ENCODE measurements at regions not wholly inside any gene's neighbourhood (a gene's known extent, or its start where the extent isn't known, plus 50 kb on each side); places are given as distances from the start of the nearest gene placed in this dataset.

GRCh38 chr1:187870552-187870951, 1041.8 kb downstream of the PLA2G4A start:
- peaks cover 12% of the 10 kb centered on the region for H3K9me3 Mint-ChIP-seq
- no peaks in the 10 kb centered on the region for H3K36me3 Mint-ChIP-seq
- no peaks in the 10 kb centered on the region for H3K27me3 Mint-ChIP-seq
- no peaks in the 10 kb centered on the region for H3K4me1 Mint-ChIP-seq
- H3K4me3 Mint-ChIP-seq, result no peak overlapping the region
- H3K27ac Mint-ChIP-seq, result no peak overlapping the region

GRCh38 chr1:187871177-187871845, 1042.6 kb downstream of the PLA2G4A start:
- no peaks in the 10 kb centered on the region for H3K4me1 Mint-ChIP-seq
- no peak overlapping the region for H3K4me3 Mint-ChIP-seq
- H3K27me3 Mint-ChIP-seq, result no peaks in the 10 kb centered on the region
- no peak overlapping the region for H3K27ac Mint-ChIP-seq
- peaks cover 12% of the 10 kb centered on the region for H3K9me3 Mint-ChIP-seq
- no peaks in the 10 kb centered on the region for H3K36me3 Mint-ChIP-seq

DNA sequence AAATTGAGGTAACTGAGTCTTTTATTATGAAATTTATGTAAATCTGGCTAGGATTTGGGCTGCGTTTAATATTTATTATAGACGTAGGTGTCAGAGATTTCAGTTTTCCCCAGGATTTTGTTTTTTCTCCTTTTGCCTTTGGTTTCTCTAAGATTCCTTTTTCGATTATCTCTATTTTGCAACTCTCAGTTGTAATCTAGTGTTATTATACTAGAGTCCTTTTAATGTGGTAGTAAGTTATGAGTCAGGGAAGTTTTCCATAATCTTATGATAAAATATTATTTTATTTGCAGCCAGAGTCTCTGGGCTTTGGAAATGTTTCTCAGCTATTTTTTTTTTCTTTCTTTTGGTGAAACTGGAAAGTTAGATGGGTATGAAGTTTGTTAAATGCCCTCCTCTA, 1043.8 kb downstream of the PLA2G4A start:
- Mint-ChIP-seq H3K27me3 (no peaks in the 10 kb centered on the region), H3K4me3 (no peak overlapping the region), H3K27ac (no peak overlapping the region), H3K9me3 (peaks cover 12% of the 10 kb centered on the region), H3K4me1 (no peaks in the 10 kb centered on the region), H3K36me3 (no peaks in the 10 kb centered on the region)

GRCh38 chr1:187873126-187873525, 1044.4 kb downstream of the PLA2G4A start:
- H3K4me1 Mint-ChIP-seq, result no peaks in the 10 kb centered on the region
- no peaks in the 10 kb centered on the region for H3K27me3 Mint-ChIP-seq
- H3K27ac Mint-ChIP-seq, result no peak overlapping the region
- no peak overlapping the region for H3K4me3 Mint-ChIP-seq
- peaks cover 12% of the 10 kb centered on the region for H3K9me3 Mint-ChIP-seq
- no peaks in the 10 kb centered on the region for H3K36me3 Mint-ChIP-seq

- Mint-ChIP-seq H3K36me3 (no peaks in the 10 kb centered on the region), H3K27ac (no peak overlapping the region), H3K4me3 (no peak overlapping the region), H3K9me3 (peaks cover 12% of the 10 kb centered on the region), H3K4me1 (no peaks in the 10 kb centered on the region), H3K27me3 (no peaks in the 10 kb centered on the region)
Observed at GRCh38 chr1:187876775-187877174, 1048.0 kb downstream of the PLA2G4A start.

DNA sequence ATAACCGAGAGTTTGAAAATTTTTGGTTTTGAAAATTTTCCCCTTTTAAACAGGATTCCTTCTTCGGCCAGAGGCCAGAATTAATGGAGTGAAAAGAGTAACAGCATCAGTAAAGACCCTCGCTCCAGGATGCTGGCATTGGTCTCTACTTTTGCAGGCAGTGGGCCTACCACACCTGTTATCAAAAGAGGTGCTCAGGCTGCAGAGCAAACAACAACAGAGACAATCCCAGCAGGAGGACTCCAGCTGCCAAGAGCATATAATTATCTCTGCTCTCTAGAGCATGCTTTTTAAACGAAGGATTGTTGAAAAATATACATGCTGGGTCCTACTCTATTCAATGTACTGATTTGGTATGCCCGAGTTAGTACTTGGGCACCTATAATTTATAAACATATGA, 1048.5 kb downstream of the PLA2G4A start:
- no peaks in the 10 kb centered on the region for H3K36me3 Mint-ChIP-seq
- H3K27ac Mint-ChIP-seq, result no peak overlapping the region
- peaks cover 9% of the 10 kb centered on the region for H3K9me3 Mint-ChIP-seq
- H3K27me3 Mint-ChIP-seq, result no peaks in the 10 kb centered on the region
- H3K4me3 Mint-ChIP-seq, result no peak overlapping the region
- no peaks in the 10 kb centered on the region for H3K4me1 Mint-ChIP-seq

GRCh38 chr1:187878883-187879282, 1050.1 kb downstream of the PLA2G4A start:
- no peaks in the 10 kb centered on the region for H3K27me3 Mint-ChIP-seq
- H3K9me3 Mint-ChIP-seq, result peaks cover 5% of the 10 kb centered on the region
- H3K36me3 Mint-ChIP-seq, result no peaks in the 10 kb centered on the region
- no peak overlapping the region for H3K27ac Mint-ChIP-seq
- H3K4me1 Mint-ChIP-seq, result no peaks in the 10 kb centered on the region
- no peak overlapping the region for H3K4me3 Mint-ChIP-seq

DNA sequence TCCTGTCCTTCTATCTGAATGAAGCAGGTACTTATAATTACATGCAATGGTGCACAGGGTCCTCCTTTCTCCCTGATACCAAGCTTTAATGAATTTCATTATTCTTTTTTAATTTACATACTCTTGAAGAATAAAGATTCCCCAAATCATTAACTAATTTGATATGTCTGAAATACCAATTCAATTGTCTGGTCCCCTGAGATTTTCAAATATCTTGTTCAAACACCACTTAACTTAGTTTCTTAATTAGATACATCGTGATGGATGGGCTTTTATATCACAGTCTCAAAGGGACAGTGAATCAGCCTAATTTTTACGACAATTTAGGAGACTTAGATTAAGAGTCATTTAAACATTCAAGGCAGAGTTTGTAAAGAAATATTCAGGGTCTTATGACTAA, 1054.6 kb downstream of the PLA2G4A start:
- Mint-ChIP-seq H3K27me3 (no peaks in the 10 kb centered on the region), H3K4me1 (no peaks in the 10 kb centered on the region), H3K27ac (no peak overlapping the region), H3K4me3 (no peak overlapping the region), H3K36me3 (no peaks in the 10 kb centered on the region), H3K9me3 (no peaks in the 10 kb centered on the region)

GRCh38 chr1:187891993-187892682, 1063.4 kb downstream of the PLA2G4A start:
- H3K36me3 Mint-ChIP-seq, result no peaks in the 10 kb centered on the region
- H3K9me3 Mint-ChIP-seq, result no peaks in the 10 kb centered on the region
- no peaks in the 10 kb centered on the region for H3K4me1 Mint-ChIP-seq
- H3K4me3 Mint-ChIP-seq, result no peak overlapping the region
- no peak overlapping the region for H3K27ac Mint-ChIP-seq
- no peaks in the 10 kb centered on the region for H3K27me3 Mint-ChIP-seq

DNA sequence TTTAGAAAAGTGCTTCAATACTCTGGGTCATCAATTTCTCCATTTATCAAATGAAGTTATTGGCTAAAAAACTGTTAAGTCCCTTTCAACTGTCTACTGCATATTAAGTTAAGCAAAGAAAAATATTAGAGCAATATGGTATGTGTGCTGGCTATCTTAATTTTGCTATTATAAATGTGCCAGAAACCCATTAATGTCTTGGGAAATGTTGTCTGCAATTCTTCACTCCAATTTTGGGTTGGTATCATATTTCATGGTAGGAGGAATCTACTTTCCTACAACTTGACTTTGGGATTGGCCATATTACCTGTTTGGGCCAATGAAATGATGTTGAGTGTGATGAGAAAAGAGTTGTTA, 1063.9 kb downstream of the PLA2G4A start:
- H3K4me3 Mint-ChIP-seq, result no peak overlapping the region
- H3K4me1 Mint-ChIP-seq, result no peaks in the 10 kb centered on the region
- no peaks in the 10 kb centered on the region for H3K27me3 Mint-ChIP-seq
- no peaks in the 10 kb centered on the region for H3K9me3 Mint-ChIP-seq
- H3K36me3 Mint-ChIP-seq, result no peaks in the 10 kb centered on the region
- no peak overlapping the region for H3K27ac Mint-ChIP-seq

DNA sequence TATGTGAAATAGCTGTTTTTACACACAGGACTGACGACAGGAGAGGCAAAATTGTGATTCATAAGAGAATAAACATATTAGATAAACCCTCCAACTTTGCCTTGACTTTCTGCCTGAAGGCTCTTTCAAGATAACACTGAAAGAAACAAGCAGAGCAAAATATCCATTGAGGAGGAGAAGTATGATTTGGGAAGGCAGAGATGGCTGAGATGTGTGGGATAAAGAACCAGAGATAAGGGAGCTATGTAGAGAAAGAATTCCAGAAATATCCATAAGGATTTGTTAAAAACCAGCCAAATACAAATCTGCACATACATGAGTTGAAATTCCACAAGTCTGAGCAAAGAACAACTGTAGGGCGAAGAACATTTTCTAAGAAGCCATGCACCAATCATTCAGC, 1064.7 kb downstream of the PLA2G4A start:
- Mint-ChIP-seq H3K36me3 (no peaks in the 10 kb centered on the region), H3K27me3 (no peaks in the 10 kb centered on the region), H3K9me3 (no peaks in the 10 kb centered on the region), H3K27ac (no peak overlapping the region), H3K4me3 (no peak overlapping the region), H3K4me1 (no peaks in the 10 kb centered on the region)

DNA sequence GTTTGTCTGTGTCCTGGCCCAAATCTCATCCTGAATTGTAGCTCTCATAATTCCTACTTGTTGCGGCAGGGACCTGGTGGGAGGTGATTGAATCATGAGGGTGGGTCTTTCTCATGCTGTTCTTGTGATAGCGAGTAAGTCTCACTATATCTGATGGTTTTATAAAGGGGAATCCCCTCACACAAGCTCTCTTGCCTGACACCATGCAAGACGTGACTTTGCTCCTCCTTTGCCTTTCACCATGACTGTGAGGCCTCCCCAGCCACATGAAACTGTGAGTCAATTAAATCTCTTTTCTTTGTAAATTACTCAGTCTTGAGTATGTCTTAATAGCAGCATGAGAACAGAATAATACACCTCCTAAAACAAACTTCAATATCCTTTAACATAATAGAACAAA, 1065.6 kb downstream of the PLA2G4A start:
- Mint-ChIP-seq H3K4me1 (no peaks in the 10 kb centered on the region), H3K27ac (no peak overlapping the region), H3K36me3 (no peaks in the 10 kb centered on the region), H3K27me3 (no peaks in the 10 kb centered on the region), H3K9me3 (no peaks in the 10 kb centered on the region), H3K4me3 (no peak overlapping the region)

DNA sequence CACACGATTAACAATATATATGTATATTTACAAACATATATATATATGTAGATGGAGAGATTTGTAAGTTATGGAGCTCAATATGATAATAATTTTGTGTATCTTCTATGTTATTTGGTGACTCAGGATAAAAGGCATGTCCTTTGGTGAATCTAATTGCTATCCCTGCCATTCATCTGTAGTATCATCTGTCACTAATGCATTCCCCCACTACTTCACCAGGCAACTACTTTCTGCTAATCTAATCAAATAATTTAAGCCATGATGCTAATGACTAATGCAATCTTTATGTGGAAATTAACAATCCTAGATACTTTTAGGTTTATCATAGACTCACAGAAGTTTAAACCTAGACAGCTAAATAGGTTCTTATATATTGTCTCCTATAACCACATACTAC, 1074.5 kb downstream of the PLA2G4A start:
- H3K4me1 Mint-ChIP-seq, result no peaks in the 10 kb centered on the region
- H3K36me3 Mint-ChIP-seq, result no peaks in the 10 kb centered on the region
- no peaks in the 10 kb centered on the region for H3K27me3 Mint-ChIP-seq
- H3K9me3 Mint-ChIP-seq, result peaks cover 10% of the 10 kb centered on the region
- no peak overlapping the region for H3K4me3 Mint-ChIP-seq
- no peak overlapping the region for H3K27ac Mint-ChIP-seq

GRCh38 chr1:187909382-187909781, 1080.6 kb downstream of the PLA2G4A start:
- no peaks in the 10 kb centered on the region for H3K4me1 Mint-ChIP-seq
- H3K4me3 Mint-ChIP-seq, result no peak overlapping the region
- H3K9me3 Mint-ChIP-seq, result peaks cover 9% of the 10 kb centered on the region

GRCh38 chr1:187911820-187912219, 1083.1 kb downstream of the PLA2G4A start:
- H3K4me1 Mint-ChIP-seq, result no peaks in the 10 kb centered on the region
- H3K27ac Mint-ChIP-seq, result no peak overlapping the region
- H3K36me3 Mint-ChIP-seq, result no peaks in the 10 kb centered on the region
- H3K27me3 Mint-ChIP-seq, result no peaks in the 10 kb centered on the region
- H3K9me3 Mint-ChIP-seq, result peaks cover 4% of the 10 kb centered on the region
- H3K4me3 Mint-ChIP-seq, result no peak overlapping the region

More at GRCh38 chr1:187909382-187909781, 1080.6 kb downstream of the PLA2G4A start:
- H3K27me3 Mint-ChIP-seq, result no peaks in the 10 kb centered on the region
- H3K27ac Mint-ChIP-seq, result no peak overlapping the region
- no peaks in the 10 kb centered on the region for H3K36me3 Mint-ChIP-seq

DNA sequence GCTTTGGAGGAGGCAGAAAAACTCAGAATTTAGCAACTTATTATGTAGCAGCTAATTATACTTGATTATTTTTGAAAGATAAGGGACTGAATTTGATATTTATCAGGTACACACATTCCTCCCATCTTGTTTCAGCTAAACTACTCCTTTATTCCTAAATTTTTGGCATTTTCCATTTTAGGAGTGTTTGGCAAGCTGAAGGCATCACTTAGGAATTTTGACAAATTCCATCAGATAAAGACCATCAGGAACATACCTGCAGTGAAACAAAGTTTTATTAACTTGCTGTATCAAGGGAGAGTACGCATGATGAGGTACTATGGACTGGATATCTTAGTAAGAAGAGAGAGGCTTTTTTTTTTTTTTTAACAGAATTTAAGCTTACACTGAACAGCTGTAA, 1092.2 kb downstream of the PLA2G4A start:
- no peaks in the 10 kb centered on the region for H3K9me3 Mint-ChIP-seq
- no peaks in the 10 kb centered on the region for H3K27me3 Mint-ChIP-seq
- no peaks in the 10 kb centered on the region for H3K36me3 Mint-ChIP-seq
- no peak overlapping the region for H3K27ac Mint-ChIP-seq
- H3K4me1 Mint-ChIP-seq, result no peaks in the 10 kb centered on the region
- H3K4me3 Mint-ChIP-seq, result no peak overlapping the region

DNA sequence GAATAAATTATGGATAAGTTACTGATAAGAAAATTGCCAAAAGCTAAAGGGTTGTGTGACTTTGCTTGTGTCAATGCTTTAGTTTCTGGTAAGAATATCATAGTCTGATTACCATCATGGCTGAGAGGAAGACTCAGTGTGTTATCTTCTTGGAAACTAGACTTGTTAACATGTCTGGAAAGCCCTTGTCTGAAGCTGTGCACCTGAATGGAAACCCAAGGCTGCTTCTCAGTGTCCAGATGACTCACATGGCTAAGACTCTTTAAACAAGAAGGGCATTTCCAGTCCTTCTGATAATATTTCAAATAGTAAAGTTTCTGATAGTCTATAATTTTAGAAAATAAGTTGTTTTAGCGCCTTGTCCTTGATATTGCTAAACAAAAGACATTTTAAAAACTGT, 1092.7 kb downstream of the PLA2G4A start:
- Mint-ChIP-seq H3K27ac (no peak overlapping the region), H3K4me3 (no peak overlapping the region), H3K4me1 (no peaks in the 10 kb centered on the region), H3K36me3 (no peaks in the 10 kb centered on the region), H3K27me3 (no peaks in the 10 kb centered on the region), H3K9me3 (no peaks in the 10 kb centered on the region)
